Hepatocyte (in vitro differentiated cells): ENCODE measurements at regions not wholly inside any gene's neighbourhood (a gene's known extent, or its start where the extent isn't known, plus 50 kb on each side); places are given as distances from the start of the nearest gene placed in this dataset.
A peak's percentile ranks its signal among the peaks of the same experiment; 100 is the strongest.

Source experiments
- DNase-seq: peaks from one replicate; pipeline ENCODE4 v3.0.0-alpha.2; 2016; ENCODE audit warnings: low spot score
- H2AFZ ChIP-seq: fragments of 200-600 bp; sonication (generic); 2 replicates; pipeline ENCODE4 v1.6.0; 2016; ENCODE audit warnings: antibody characterized with exemption, mild to moderate bottlenecking
- H3K27ac ChIP-seq: fragments of 200-600 bp; sonication (generic); 2 replicates; pipeline ENCODE4 v1.5.1; 2016; ENCODE audit warnings: mild to moderate bottlenecking
- H3K27me3 ChIP-seq: fragments of 200-600 bp; sonication (generic); 2 replicates; pipeline ENCODE4 v1.6.1; 2016
- H3K36me3 ChIP-seq: fragments of 200-600 bp; sonication (generic); replicated peaks from 2 replicates; pipeline ENCODE4 v1.5.1; 2016; ENCODE audit warnings: low read depth; ENCODE audit not compliant: insufficient read depth
- H3K4me1 ChIP-seq: fragments of 200-600 bp; sonication (generic); 2 replicates; pipeline ENCODE4 v1.5.1; 2016; ENCODE audit warnings: mild to moderate bottlenecking, moderate library complexity; ENCODE audit not compliant: insufficient read depth
- H3K4me2 ChIP-seq: fragments of 200-600 bp; sonication (generic); 2 replicates; pipeline ENCODE4 v1.6.0; 2016
- H3K4me3 ChIP-seq: fragments of 200-600 bp; sonication (generic); 2 replicates; pipeline ENCODE4 v1.5.1; 2016; ENCODE audit warnings: mild to moderate bottlenecking
- H3K79me2 ChIP-seq: fragments of 200-600 bp; sonication (generic); 2 replicates; pipeline ENCODE4 v1.6.0; 2017; ENCODE audit warnings: mild to moderate bottlenecking
- H3K9me2 ChIP-seq: fragments of 200-600 bp; sonication (generic); replicated peaks from 2 replicates; pipeline ENCODE4 v1.6.0; 2017; ENCODE audit warnings: mild to moderate bottlenecking; ENCODE audit not compliant: insufficient read depth
- H3K9me3 ChIP-seq: fragments of 200-600 bp; sonication (generic); 2 replicates; pipeline ENCODE4 v1.5.1; 2016; ENCODE audit warnings: low read depth, mild to moderate bottlenecking
- H4K20me1 ChIP-seq: fragments of 200-600 bp; sonication (generic); 2 replicates; pipeline ENCODE4 v1.6.0; 2016; ENCODE audit warnings: mild to moderate bottlenecking; ENCODE audit not compliant: insufficient read depth, poor library complexity, severe bottlenecking
- CTCF ChIP-seq: fragments of 200-600 bp; sonication (generic); IDR thresholded peaks from 2 replicates; pipeline ENCODE4 v1.5.1; 2016; ENCODE audit warnings: antibody characterized with exemption, mild to moderate bottlenecking; ENCODE audit not compliant: poor library complexity
- EZH2 ChIP-seq: fragments of 200-600 bp; sonication (generic); IDR thresholded peaks from 2 replicates; pipeline ENCODE4 v1.6.1; 2016; ENCODE audit warnings: antibody characterized with exemption, mild to moderate bottlenecking, borderline replicate concordance
- EZH2phosphoT487 ChIP-seq: fragments of 200-600 bp; sonication (generic); IDR thresholded peaks from one replicate; pipeline ENCODE4 v1.6.1; 2018; ENCODE audit warnings: antibody characterized with exemption, mild to moderate bottlenecking, low read depth, moderate library complexity; ENCODE audit not compliant: unreplicated experiment, severe bottlenecking
- WGBS: methylation state at CpG from one replicate; pipeline ENCODE4 v1.1.6; 2016; ENCODE audit warnings: low lambda C conversion rate; ENCODE audit errors: missing lambda C conversion rate; 5-methylcytosine and 5-hydroxymethylcytosine counted together

- DNase-seq = no peak
- 94% methylated on average over 2 of the region's 2 CpGs for WGBS
Measured at GRCh38 chr3:126253072-126253471, 72.7 kb upstream of the ALDH1L1 start.

GRCh38 chr3:126252373-126252772 is 72.0 kb upstream of the ALDH1L1 start:
- no peaks in the 10 kb centered on the region for H3K79me2 ChIP-seq
- no peak overlapping the region for H3K27ac ChIP-seq
- no peaks in the 10 kb centered on the region for H4K20me1 ChIP-seq
- no peak overlapping the region for H3K4me2 ChIP-seq
- no peaks in the 10 kb centered on the region for H3K4me1 ChIP-seq
- 97% methylated on average over 1 of the region's 1 CpG for WGBS
- H3K9me2 ChIP-seq = no peaks in the 10 kb centered on the region
- H2AFZ ChIP-seq = no peak overlapping the region
- no peaks in the 10 kb centered on the region for H3K9me3 ChIP-seq
- TF ChIP-seq CTCF = no peak
- no peak for TF ChIP-seq EZH2
- TF ChIP-seq EZH2phosphoT487 = no peak
- no peaks in the 10 kb centered on the region for H3K36me3 ChIP-seq
- H3K27me3 ChIP-seq = no peaks in the 10 kb centered on the region
- H3K4me3 ChIP-seq = no peak overlapping the region
- DNase-seq = no peak

More at GRCh38 chr3:126253072-126253471, 72.7 kb upstream of the ALDH1L1 start:
- Histone ChIP-seq H3K4me1 (no peaks in the 10 kb centered on the region), H2AFZ (no peak overlapping the region), H3K27me3 (no peaks in the 10 kb centered on the region), H4K20me1 (no peaks in the 10 kb centered on the region), H3K27ac (no peak overlapping the region), H3K36me3 (no peaks in the 10 kb centered on the region), H3K4me3 (no peak overlapping the region), H3K9me3 (no peaks in the 10 kb centered on the region), H3K4me2 (no peak overlapping the region), H3K9me2 (no peaks in the 10 kb centered on the region), H3K79me2 (no peaks in the 10 kb centered on the region)
- TF ChIP-seq EZH2phosphoT487 = no peak
- TF ChIP-seq EZH2 = no peak
- no peak for TF ChIP-seq CTCF

- Histone ChIP-seq H3K79me2 (no peaks in the 10 kb centered on the region), H3K4me2 (no peak overlapping the region), H3K9me3 (no peaks in the 10 kb centered on the region), H3K9me2 (no peaks in the 10 kb centered on the region), H4K20me1 (no peaks in the 10 kb centered on the region), H3K4me3 (no peak overlapping the region), H2AFZ (no peak overlapping the region), H3K27ac (no peak overlapping the region), H3K4me1 (no peaks in the 10 kb centered on the region), H3K27me3 (no peaks in the 10 kb centered on the region), H3K36me3 (no peaks in the 10 kb centered on the region)
- 62% methylated on average over 14 of the region's 14 CpGs for WGBS
- DNase-seq = peak; percentile 73
- TF ChIP-seq EZH2phosphoT487 (no peak), EZH2 (no peak), CTCF (peak; percentile 64)
Measured at GRCh38 chr3:126245811-126246727, 65.7 kb upstream of the ALDH1L1 start.
